ENCODE measurements at regions not wholly inside any gene's neighbourhood (a gene's known extent, or its start where the extent isn't known, plus 50 kb on each side); places are given as distances from the start of the nearest gene placed in this dataset.
A peak's percentile ranks its signal among the peaks of the same experiment; 100 is the strongest.

DNA sequence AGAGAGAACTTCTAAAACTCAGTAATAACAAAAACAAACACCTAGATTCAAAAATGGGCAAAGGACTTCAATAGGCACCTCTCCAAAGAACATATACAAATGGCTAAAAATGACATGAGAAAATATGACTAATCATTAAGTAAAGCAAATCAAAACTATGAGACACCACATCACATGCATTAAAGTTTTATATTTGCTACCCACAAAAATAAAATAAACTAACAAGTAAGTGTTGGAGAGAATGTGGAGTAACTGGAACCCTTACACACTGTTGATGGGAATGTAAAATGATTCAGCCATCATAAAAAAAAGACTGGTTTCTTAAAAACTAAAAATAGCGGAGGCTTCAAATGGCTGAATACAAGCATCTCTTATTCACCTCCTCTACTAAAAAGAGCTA, 262.1 kb upstream of the PKN2 start:
- DNase-seq: no peak
- WGBS (ENCODE audit: insufficient coverage, low lambda C conversion rate): 100% methylated on average over 1 of the region's 1 CpG
- Histone ChIP-seq H3K27ac (ENCODE audit: low read length) (no peak overlapping the region), H3K9me3 (ENCODE audit: control insufficient read depth, low read depth, low read length) (peaks cover 11% of the 10 kb centered on the region), H3K27me3 (ENCODE audit: control insufficient read depth, insufficient read depth, low read length) (no peaks in the 10 kb centered on the region), H3K4me1 (ENCODE audit: control insufficient read depth, insufficient read depth, low read length) (no peaks in the 10 kb centered on the region), H3K36me3 (ENCODE audit: control insufficient read depth, insufficient read depth, low read length) (no peaks in the 10 kb centered on the region), H3K4me3 (ENCODE audit: low read length) (no peak overlapping the region)

DNA sequence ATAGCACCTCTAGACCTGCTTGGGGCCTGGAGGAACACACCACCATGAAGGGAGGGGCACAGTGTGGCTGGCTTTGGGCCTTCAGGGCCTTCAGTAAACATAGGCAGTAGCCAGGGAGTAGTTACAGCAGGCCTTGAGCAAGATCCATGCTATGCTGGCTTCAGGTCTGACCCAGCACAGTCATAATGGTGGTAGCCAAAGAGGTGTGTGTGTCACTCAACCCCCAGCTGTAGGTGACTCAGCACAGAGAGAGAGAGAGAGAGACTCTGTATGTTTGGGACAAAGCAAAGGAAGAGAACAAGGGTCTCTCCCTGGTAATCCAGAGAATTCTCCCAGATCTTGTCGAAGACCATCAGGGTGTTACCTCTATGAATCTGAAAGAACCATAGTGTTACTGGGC, 250.5 kb upstream of the PKN2 start:
- Histone ChIP-seq H3K4me1 (ENCODE audit: control insufficient read depth, insufficient read depth, low read length) (no peaks in the 10 kb centered on the region), H3K4me3 (ENCODE audit: low read length) (no peak overlapping the region), H3K27me3 (ENCODE audit: control insufficient read depth, insufficient read depth, low read length) (no peaks in the 10 kb centered on the region), H3K27ac (ENCODE audit: low read length) (no peak overlapping the region), H3K36me3 (ENCODE audit: control insufficient read depth, insufficient read depth, low read length) (no peaks in the 10 kb centered on the region), H3K9me3 (ENCODE audit: control insufficient read depth, low read depth, low read length) (peaks cover 5% of the 10 kb centered on the region)
- no peak for DNase-seq
- no CpG with 5 or more reads among the region's 1 CpG for WGBS (ENCODE audit: insufficient coverage, low lambda C conversion rate)

DNA sequence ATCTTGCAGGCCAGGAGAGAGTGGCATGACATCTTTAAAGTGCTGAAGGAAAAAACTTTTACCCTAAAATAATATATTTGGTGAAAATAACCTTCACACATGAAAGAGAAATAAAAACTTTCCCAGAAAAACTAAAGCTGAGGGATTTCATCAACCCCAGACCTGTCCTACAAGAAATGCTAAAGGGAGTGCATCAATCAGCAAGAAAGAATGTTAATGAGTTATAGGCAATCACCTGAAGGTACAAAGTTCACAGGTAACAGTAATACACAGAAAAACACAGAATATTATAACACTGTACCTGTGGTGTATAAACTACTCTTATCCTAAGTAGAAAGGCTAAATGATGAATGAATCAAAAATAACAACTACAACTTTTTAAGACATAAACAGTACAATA, 249.2 kb upstream of the PKN2 start:
- H3K4me1 ChIP-seq (ENCODE audit: control insufficient read depth, insufficient read depth, low read length): no peaks in the 10 kb centered on the region
- no peaks in the 10 kb centered on the region for H3K27me3 ChIP-seq (ENCODE audit: control insufficient read depth, insufficient read depth, low read length)
- H3K36me3 ChIP-seq (ENCODE audit: control insufficient read depth, insufficient read depth, low read length): no peaks in the 10 kb centered on the region
- no peak overlapping the region for H3K4me3 ChIP-seq (ENCODE audit: low read length)
- peaks cover 5% of the 10 kb centered on the region for H3K9me3 ChIP-seq (ENCODE audit: control insufficient read depth, low read depth, low read length)
- H3K27ac ChIP-seq (ENCODE audit: low read length): no peak overlapping the region
- peak in 1 of 2 donors; percentile 8 for DNase-seq

DNA sequence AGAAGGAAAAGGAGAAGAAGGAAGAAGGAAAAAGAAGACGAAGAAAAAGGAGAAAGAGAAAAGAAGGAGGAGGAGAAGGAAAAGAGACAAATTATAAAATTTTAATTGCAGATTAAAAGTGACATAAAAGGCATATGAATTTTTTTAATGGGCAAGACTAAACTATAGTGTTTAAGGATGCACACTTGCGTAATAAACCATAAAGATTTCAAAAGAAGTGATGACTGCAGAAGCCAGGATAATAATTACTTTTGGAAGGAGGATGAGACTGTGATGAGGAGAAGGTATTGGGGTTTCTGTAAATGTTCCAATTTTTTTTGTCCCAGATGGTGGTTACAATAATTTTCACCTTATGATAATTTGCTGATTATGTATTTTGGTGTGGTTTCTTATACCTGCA, 243.1 kb upstream of the PKN2 start:
- H3K9me3 ChIP-seq (ENCODE audit: control insufficient read depth, low read depth, low read length): no peaks in the 10 kb centered on the region
- no peak overlapping the region for H3K27ac ChIP-seq (ENCODE audit: low read length)
- no peaks in the 10 kb centered on the region for H3K4me1 ChIP-seq (ENCODE audit: control insufficient read depth, insufficient read depth, low read length)
- DNase-seq: no peak
- WGBS (ENCODE audit: insufficient coverage, low lambda C conversion rate): 98% methylated on average over 2 of the region's 2 CpGs
- H3K36me3 ChIP-seq (ENCODE audit: control insufficient read depth, insufficient read depth, low read length): no peaks in the 10 kb centered on the region
- H3K4me3 ChIP-seq (ENCODE audit: low read length): no peak overlapping the region
- no peaks in the 10 kb centered on the region for H3K27me3 ChIP-seq (ENCODE audit: control insufficient read depth, insufficient read depth, low read length)

DNA sequence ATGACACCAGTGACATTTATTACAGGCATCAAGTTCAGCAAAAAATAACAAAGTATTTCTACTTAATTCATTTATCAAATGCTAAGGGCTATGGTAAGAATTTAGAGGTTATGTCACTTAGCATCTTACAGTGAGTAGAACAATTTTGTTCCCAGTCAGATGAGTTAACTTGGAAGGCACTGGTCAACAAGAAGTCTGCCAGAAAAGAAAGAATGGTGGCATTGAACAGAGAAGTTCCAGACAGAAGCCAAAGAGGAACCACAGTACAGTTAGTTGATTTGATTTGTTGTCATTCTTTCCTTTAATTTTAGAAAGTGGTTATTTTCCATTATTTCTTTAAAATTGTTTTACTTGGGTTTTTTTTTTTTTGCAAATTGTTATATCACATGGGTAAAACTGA, 232.2 kb upstream of the PKN2 start:
- peaks cover 2% of the 10 kb centered on the region for H3K27me3 ChIP-seq (ENCODE audit: control insufficient read depth, insufficient read depth, low read length)
- H3K27ac ChIP-seq (ENCODE audit: low read length): no peak overlapping the region
- H3K9me3 ChIP-seq (ENCODE audit: control insufficient read depth, low read depth, low read length): no peaks in the 10 kb centered on the region
- H3K4me3 ChIP-seq (ENCODE audit: low read length): no peak overlapping the region
- H3K4me1 ChIP-seq (ENCODE audit: control insufficient read depth, insufficient read depth, low read length): no peaks in the 10 kb centered on the region
- no peak for DNase-seq
- no peaks in the 10 kb centered on the region for H3K36me3 ChIP-seq (ENCODE audit: control insufficient read depth, insufficient read depth, low read length)

DNA sequence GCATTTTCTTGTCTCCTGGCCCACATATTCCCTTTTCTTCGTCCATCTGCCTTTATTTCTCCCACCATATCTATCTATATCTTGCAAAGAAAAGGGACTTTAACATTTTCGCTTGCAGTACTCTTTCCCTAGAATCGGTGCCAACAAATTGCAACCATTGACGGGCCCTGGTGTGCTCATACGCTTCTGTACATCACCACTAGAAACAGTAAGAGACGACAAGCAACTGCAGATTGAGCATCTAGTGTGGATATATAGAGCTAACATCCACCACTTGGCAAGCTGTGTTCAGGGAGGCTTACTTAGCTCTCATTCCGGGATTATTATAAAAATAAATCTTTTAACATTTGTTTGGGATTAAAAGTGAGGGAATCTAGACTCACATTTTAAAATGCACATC, 230.8 kb upstream of the PKN2 start:
- no peak overlapping the region for H3K4me3 ChIP-seq (ENCODE audit: low read length)

DNA sequence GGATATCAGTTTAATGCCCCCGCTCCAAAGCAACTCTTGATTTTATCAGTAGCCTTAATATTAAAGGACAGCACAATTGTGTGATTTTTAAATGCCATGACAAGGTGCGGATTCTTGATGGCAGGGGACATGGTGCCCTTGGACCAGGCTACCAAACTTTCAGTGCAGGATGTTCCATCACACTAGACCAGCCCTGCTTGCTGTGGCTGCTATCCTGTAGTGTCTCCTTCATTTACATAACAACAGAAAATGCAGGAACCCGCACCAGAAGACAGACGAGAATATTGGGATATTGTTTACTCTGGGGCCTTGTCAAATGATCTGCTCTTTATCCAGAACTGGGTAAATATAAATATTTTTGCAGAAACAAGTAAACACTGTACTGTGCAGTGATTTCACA, 229.3 kb upstream of the PKN2 start:
- WGBS (ENCODE audit: insufficient coverage, low lambda C conversion rate): 60% methylated on average over 2 of the region's 4 CpGs
- H3K4me3 ChIP-seq (ENCODE audit: low read length): no peak overlapping the region

More for the DNA sequence above, 230.8 kb upstream of the PKN2 start:
- 85% methylated on average over 2 of the region's 7 CpGs for WGBS (ENCODE audit: insufficient coverage, low lambda C conversion rate)
- H3K9me3 ChIP-seq (ENCODE audit: control insufficient read depth, low read depth, low read length): peaks cover 6% of the 10 kb centered on the region
- no peak overlapping the region for H3K27ac ChIP-seq (ENCODE audit: low read length)
- H3K4me1 ChIP-seq (ENCODE audit: control insufficient read depth, insufficient read depth, low read length): no peaks in the 10 kb centered on the region
- no peak for DNase-seq
- peaks cover 5% of the 10 kb centered on the region for H3K27me3 ChIP-seq (ENCODE audit: control insufficient read depth, insufficient read depth, low read length)
- no peaks in the 10 kb centered on the region for H3K36me3 ChIP-seq (ENCODE audit: control insufficient read depth, insufficient read depth, low read length)

DNA sequence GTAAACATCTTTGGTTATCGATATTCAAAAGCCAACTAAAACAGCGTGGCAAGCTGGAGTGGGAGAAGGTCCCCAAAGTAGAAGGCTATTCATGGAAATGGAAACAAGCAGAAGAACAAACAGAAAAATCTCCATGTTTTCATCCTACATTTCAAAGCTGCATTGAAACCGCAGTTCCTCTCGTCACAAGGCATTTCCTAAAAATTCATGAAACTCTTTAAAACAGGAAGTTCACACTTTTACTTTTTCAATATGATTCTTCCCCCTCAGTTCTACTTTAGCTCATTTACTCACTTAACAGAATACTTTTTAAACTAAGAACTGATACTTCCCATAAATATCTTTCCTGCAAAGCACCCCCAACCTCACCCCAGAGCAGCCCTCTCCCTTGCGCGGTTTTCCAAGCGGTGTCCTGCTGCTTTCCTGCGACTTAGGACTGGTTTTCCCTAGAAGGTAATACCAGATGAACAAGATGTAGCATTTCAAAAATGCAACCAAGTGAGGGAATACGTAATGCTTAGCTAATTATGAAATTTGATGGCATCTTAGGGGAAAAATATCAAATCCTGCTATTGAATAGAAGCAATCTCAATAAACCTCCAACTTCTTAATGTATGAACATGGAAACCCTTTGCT, 228.3 kb upstream of the PKN2 start:
- no peaks in the 10 kb centered on the region for H3K4me1 ChIP-seq (ENCODE audit: control insufficient read depth, insufficient read depth, low read length)
- H3K27ac ChIP-seq (ENCODE audit: low read length): no peak overlapping the region
- WGBS (ENCODE audit: insufficient coverage, low lambda C conversion rate): 92% methylated on average over 3 of the region's 9 CpGs
- no peaks in the 10 kb centered on the region for H3K36me3 ChIP-seq (ENCODE audit: control insufficient read depth, insufficient read depth, low read length)
- H3K27me3 ChIP-seq (ENCODE audit: control insufficient read depth, insufficient read depth, low read length): peaks cover 15% of the 10 kb centered on the region
- H3K4me3 ChIP-seq (ENCODE audit: low read length): no peak overlapping the region
- no peak for DNase-seq
- H3K9me3 ChIP-seq (ENCODE audit: control insufficient read depth, low read depth, low read length): peaks cover 6% of the 10 kb centered on the region

More for the DNA sequence above, 229.3 kb upstream of the PKN2 start:
- DNase-seq: no peak
- Histone ChIP-seq H3K27ac (ENCODE audit: low read length) (no peak overlapping the region), H3K9me3 (ENCODE audit: control insufficient read depth, low read depth, low read length) (peaks cover 6% of the 10 kb centered on the region), H3K4me1 (ENCODE audit: control insufficient read depth, insufficient read depth, low read length) (no peaks in the 10 kb centered on the region), H3K27me3 (ENCODE audit: control insufficient read depth, insufficient read depth, low read length) (peaks cover 11% of the 10 kb centered on the region), H3K36me3 (ENCODE audit: control insufficient read depth, insufficient read depth, low read length) (no peaks in the 10 kb centered on the region)

DNA sequence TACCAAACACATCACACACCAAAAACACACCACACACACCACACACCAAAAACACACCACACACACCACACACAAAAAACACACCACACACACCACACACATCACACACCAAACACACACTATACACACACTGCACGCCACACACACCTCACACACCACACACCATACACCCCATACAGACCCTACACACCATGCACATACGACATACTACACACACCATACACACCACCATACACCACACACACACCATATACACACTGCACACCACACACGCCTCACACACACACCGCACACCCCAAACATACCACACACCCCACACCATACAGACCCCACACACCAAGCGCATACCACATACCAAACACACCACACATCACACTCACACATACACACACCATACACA, 226.9 kb upstream of the PKN2 start:
- H3K27me3 ChIP-seq (ENCODE audit: control insufficient read depth, insufficient read depth, low read length): peaks cover 22% of the 10 kb centered on the region
- no peaks in the 10 kb centered on the region for H3K4me1 ChIP-seq (ENCODE audit: control insufficient read depth, insufficient read depth, low read length)
- WGBS (ENCODE audit: insufficient coverage, low lambda C conversion rate): no CpG with 5 or more reads among the region's 5 CpGs
- H3K36me3 ChIP-seq (ENCODE audit: control insufficient read depth, insufficient read depth, low read length): no peaks in the 10 kb centered on the region
- DNase-seq: no peak
- no peak overlapping the region for H3K4me3 ChIP-seq (ENCODE audit: low read length)
- H3K27ac ChIP-seq (ENCODE audit: low read length): no peak overlapping the region
- peaks cover 6% of the 10 kb centered on the region for H3K9me3 ChIP-seq (ENCODE audit: control insufficient read depth, low read depth, low read length)

DNA sequence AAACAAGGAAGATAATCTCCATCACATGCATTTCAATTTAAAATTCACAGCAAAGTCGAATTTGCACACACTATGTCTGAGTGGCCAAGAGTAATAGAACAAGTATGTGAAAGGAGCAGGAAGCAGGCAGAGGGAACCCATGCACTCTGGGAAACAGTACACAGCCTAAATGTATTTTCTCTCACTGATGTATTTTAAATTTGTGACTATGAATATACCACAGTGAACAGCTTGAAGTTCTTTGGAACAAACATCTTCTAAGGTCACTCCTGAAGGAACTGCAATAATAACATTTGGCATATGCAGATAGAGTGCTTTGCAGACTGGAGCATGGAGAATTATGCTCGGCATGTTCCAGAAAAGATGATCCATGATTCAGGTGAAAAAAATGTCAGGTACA, 223.1 kb upstream of the PKN2 start:
- H3K4me1 ChIP-seq (ENCODE audit: control insufficient read depth, insufficient read depth, low read length): no peaks in the 10 kb centered on the region
- no peaks in the 10 kb centered on the region for H3K36me3 ChIP-seq (ENCODE audit: control insufficient read depth, insufficient read depth, low read length)
- WGBS (ENCODE audit: insufficient coverage, low lambda C conversion rate): no CpG with 5 or more reads among the region's 2 CpGs
- no peak overlapping the region for H3K4me3 ChIP-seq (ENCODE audit: low read length)
- peaks cover 6% of the 10 kb centered on the region for H3K9me3 ChIP-seq (ENCODE audit: control insufficient read depth, low read depth, low read length)
- DNase-seq: no peak
- no peak overlapping the region for H3K27ac ChIP-seq (ENCODE audit: low read length)
- peaks cover 26% of the 10 kb centered on the region for H3K27me3 ChIP-seq (ENCODE audit: control insufficient read depth, insufficient read depth, low read length)

DNA sequence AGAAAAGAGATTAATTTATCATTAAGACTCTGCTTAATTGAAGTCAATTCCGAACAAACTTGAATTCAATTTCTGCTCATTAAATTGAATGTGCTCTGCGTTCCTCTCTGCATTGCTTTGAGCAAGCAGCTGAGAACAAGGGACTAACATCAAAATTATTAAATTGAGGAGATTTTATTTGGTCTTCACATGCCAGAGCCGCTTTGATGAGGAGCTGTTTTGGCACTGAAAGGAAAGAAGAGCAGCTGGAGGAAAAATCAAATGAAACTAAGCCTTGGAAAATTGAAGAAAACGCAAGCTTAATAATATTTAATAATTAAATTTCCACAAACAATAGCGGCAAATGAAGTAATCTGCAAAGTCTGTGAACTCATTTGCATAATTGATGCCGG, 222.0 kb upstream of the PKN2 start:
- WGBS (ENCODE audit: insufficient coverage, low lambda C conversion rate): 11% methylated on average over 3 of the region's 6 CpGs
- no peaks in the 10 kb centered on the region for H3K36me3 ChIP-seq (ENCODE audit: control insufficient read depth, insufficient read depth, low read length)
- DNase-seq: no peak
- no peaks in the 10 kb centered on the region for H3K4me1 ChIP-seq (ENCODE audit: control insufficient read depth, insufficient read depth, low read length)
- H3K4me3 ChIP-seq (ENCODE audit: low read length): peak overlapping the region; percentile 45
- no peak overlapping the region for H3K27ac ChIP-seq (ENCODE audit: low read length)
- H3K27me3 ChIP-seq (ENCODE audit: control insufficient read depth, insufficient read depth, low read length): peaks cover 25% of the 10 kb centered on the region
- peaks cover 8% of the 10 kb centered on the region for H3K9me3 ChIP-seq (ENCODE audit: control insufficient read depth, low read depth, low read length)
